ENCODE measurements at regions not wholly inside any gene's neighbourhood (a gene's known extent, or its start where the extent isn't known, plus 50 kb on each side); places are given as distances from the start of the nearest gene placed in this dataset.
"Not testable (repeated sequence)": the region's sequence is repeated elsewhere in the genome, so short reads cannot be mapped to it uniquely, and the experiment has no call there.

DNA sequence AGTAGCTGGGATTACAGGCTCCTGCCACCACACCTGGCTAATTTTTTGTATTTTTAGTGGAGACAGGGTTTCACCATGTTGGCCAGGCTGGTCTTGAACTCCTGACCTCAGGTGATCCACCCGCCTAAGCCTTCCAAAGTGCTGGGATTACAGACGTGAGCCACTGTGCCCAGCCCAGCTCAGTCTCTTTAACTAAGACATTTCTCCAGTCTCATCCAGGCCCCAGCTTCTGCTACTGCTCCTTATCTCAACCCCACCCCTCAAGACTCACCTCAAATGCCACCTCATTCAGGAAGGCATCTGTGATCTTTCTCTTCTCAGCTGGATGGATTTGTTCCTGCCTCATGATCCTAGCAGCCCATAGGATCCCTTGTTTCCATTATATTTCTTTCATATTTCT, 85.9 kb upstream of the GRAMD1B start:
- not testable (repeated sequence) for DNase-seq

DNA sequence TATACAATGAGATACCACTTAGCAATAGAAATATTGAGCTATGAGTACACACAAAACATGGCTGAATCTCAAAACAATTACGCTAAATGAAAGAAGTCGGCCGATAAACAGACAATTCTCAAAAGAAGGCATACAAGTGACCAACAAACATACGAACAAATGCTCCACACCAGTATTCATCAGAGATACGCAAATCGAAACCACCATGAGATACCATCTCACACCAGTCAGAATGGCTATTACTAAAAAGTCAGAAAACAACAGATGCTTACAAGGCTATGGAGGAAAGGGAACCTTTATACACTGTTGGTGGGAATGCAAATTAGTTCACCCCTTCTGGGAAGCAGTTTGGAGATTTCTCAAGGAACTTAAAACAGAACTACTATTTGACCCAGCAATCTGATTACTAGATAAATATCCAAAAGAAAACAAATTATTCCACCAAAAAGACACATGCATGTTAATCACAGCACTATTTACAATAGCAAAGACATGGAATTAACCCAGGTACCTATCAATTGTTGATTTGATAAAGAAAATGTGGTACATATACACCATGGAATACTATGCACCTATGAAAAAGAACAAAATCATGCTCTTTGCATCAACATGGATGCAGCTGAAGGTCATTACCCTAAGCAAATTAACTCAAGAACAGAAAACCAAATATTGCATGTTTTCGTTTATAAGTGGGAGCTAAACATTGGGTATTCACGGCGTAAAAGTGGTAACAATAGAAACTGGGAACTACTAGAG, 90.9 kb upstream of the GRAMD1B start:
- DNase-seq = no peak

DNA sequence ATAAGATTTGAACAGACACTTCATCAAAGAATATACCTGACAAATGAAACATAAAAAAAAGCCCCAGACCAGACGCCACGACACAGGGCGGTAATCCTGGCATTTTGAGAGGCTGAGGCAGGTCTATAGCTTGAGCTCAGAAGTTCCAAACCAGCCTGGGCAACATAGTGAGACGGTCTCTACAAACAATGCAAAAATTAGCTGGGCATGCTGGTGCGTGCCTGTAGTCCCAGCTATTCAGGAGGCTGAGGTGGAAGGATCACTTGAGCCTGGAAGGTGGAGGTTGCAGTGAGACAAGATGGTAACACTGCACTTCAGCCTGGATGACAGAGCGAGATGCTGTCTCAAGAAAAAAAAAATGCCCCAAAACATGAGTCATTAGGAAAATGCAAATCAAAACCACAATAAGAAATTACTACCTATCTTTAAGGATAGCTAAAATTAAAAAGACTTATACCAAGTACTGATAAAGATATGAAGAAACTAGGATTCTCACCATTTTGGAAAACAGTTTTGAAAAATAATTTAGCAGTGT, 91.7 kb upstream of the GRAMD1B start:
- DNase-seq = no peak

DNA sequence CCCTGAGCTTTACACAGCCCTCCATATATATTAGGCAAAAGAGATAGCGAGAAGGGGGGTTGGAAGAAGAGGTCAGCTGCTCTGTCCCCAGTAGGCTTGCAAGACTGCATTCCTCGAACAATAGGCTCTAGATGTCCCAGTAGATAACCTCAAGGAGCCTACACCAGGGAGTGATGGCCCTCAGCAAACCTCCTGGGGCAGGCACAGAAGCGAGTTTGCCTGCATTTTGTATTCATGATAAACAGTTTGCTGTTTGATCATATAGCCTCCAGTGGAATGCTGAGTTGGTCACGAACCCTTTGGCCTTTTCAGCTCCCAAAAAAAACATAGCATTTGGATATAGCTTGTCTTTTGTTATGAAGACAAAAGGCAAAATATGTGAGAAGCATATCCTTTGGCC, 95.1 kb upstream of the GRAMD1B start:
- DNase-seq = no peak

DNA sequence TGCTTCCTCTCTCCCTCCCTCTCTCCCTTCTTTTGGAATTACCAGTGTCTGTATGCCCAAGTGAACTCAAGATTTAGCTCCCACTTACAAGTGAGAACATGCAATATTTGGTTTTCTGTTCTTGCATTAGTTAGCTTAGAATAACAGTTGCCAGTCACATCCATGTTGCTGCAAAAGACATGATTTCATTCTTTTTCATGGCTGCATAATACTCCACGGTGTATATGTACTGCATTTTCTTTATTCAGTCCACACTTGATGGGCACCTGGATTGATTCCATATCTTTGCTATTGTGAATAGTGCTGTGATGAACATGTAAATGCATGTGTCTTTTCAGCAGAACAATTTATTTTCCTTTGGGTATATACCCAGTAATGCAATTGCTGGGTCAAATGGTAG, 97.5 kb upstream of the GRAMD1B start:
- not testable (repeated sequence) for DNase-seq

DNA sequence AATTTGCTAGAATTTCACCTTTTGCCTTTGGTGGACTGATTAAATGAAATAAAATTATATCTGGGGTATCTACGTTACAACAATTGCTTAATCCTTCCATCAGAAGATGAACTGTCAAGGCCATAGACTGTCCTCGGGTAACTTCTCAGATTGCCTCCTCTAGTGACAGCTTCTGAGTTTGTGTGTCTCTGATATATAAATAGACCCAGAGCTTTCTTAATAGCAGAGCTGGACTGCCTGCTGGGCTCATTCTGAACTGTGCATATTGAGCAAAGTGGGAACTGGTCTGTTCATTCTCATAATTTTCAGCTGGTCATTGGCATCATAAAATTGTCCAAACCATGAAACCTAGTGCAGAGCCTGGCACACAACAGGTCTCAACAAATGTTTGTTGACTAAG, 99.1 kb upstream of the GRAMD1B start:
- DNase-seq = no peak

DNA sequence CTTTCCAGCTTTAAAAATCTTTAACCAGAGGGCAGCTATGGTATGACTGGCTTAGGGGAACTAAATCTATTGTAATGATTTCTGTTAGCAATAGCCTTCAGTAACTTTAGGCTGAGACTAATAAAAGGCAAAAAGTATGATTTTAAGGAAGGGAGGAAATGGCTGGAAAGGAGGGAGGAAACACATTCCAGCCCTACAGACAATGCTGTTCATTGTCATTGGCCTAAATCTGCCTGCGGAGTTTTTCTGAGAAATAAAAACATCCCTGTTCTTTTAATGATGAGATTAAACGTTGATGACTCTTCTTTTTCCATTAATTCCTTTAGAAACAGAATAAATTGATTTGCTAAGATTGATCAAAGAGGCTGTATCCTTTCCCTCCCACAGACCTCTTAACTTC, 99.6 kb upstream of the GRAMD1B start:
- DNase-seq = no peak

DNA sequence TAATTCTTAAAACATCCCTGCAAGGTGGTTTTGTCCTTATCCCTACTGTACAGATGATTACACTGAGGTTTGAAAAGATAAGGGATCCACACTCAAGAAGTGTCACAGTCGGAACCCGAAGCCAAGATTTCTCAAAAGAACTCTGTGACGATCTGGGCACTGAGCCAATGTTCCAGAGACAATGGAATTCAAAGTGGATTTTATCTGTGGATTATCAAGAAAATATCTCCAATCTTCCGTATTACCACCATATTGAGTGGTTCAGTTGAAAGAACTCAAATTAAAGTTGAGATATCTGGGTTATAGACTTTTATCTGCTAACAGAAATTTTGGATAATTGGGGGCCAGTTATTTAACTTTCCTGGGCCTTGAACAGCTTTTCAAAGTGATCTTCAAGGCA, 100.0 kb upstream of the GRAMD1B start:
- DNase-seq = no peak

DNA sequence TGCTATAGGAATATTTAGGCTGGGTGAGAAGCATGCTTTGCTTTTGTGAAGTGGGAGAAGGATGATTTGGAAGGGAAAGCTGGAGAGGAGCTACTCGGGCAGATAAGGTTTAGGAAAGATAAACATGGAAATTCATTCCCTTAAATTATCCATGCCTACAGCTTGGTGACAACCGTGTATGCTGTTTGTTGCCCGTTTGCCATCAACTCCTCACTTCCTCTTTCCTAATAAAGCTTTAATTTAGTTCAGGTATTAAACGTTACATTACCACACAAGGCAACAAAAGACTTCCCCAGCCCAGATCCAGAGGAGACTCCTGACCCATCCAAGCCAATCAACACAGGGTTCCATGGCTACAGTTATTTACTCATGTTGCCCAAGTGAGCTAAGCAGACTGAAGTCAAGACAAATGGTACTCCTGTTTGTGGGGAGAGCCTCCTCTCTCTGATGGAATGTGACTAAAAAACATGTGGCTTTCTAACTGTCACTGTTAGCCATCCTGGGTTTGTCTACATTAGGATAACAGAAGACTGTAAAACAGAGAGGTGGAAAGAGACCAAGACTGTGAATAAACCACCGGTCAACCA, 101.7 kb upstream of the GRAMD1B start:
- DNase-seq = no peak

DNA sequence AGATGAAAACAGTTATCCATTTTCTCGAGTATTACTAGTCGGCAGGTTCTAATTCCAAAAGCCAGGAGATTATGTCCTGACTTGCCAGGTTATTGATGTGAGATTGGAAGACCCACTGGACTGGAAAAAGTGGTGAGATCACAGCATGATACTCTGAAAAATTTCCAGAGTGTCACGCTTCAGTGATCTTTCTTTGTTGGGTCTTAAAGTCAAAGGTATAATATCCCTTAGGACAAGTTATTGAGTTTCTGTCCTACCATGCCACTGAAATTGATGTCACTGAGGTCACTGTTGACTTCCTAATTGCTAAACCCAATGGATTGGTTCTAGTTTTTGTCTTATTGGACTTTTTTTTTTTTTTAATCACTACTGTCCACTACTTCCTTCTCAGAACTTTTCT, 104.5 kb upstream of the GRAMD1B start:
- DNase-seq = no peak

DNA sequence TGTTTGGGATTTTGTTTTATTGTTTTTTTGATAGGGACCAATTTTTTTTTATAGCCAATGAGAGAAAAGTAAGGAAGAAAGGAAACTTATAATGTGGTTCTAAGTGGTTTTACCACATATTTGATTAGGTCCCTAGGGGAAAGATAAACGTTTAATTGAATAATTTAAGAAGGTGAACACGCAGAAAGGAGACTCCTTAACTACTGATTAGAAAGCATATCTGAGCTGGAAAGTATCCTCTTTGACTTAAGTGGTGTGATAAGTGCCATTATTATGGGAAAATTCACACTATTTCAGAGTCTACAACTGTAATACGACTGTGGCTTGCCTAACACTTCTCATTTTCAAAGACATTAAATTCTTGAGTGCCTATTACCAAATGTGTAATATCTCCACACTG, 106.5 kb upstream of the GRAMD1B start:
- DNase-seq = no peak

DNA sequence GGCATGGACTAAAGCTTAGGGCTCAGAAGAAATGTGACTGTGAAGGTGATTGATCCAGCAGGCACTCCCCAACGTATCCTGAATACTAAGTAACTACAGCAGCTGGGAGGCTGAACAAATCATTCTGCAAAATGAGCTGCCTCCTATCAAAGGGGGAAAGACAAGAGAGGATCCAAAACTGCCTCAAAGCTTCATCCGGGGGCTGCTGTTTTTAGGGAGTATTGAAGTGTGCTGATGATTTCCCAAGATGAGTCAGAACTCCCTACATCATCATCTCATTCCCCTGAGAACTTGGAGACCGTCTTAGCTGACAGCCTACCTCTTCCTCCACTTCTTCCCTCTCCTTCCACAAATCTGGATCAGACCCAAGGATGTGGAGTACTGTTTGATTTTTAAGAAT, 108.4 kb upstream of the GRAMD1B start:
- no peak for DNase-seq

DNA sequence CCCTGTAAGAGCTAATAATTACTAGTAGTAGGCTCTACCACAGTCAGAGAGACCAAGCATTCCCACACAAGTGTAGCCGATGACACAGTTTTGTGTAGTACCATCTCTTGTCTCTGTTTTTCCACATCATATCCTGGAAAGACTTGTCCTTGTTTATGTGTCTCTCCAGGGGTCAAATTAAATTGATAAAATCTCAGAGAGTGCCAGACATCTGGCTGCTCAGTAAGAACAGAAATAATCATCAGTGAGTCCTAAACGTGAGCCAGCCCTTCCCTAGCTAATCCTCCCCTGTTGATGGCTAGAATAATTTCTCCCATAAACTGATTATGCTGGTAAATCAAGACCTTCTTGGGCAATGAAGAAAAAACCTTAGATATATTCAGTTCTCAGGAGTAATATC, 111.4 kb upstream of the GRAMD1B start:
- no peak for DNase-seq

DNA sequence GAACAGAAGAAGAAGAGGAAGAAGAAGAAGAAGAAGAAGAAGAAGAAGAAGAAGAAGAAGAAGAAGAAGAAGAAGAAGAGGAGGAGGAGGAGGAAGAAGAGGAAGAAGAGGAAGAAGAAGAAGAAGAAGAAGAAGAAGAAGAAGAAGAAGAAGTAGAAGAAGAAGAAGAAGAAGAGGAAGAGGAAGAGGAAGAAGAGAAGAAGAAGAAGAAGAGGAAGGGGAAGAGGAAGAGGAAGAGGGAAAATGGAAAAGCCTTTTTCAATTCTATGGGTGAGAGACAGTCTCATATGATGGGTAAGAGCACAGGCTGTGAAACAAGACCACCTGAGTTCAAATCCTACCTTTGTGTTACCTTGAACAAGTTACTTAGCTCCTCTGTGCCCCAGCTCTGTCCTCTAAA, 111.9 kb upstream of the GRAMD1B start:
- DNase-seq = not testable (repeated sequence)

DNA sequence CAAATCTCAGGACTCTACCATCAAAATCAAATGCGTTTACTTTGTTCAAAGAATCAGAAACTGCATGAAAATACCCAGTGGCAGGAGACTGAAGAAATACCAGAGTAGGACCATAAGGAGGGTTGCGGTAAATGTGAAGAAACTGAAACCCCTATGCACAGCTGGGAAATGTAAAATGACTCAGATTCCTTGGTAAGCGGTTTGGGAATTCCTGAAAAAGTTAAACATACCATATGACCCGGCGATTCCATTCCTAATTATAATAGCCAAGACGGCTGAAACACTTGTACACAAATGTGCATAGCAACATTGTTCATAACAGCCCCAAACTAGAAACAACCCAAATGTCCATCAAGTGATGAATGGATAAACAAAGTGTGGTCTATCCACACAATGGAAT, 114.1 kb upstream of the GRAMD1B start:
- DNase-seq = no peak

DNA sequence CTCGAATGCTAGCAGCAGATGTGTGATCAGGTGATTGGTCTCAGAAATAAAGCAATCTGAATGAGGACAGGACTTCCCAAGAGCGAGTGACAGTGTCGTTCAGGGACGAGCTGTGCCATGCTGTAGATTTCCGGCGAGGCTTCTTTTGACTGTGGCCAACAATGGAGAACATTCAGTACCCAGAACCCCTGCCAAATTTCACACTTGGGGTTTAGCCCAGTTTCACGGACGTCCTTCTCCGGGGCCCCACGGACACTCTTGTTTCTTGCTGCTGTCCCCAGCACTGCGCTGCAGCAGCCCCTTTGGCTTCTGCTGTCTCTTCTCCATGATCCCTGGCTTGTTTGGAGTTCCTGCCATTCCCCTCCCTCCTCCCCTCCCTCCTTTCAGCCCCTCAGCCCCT, 115.1 kb upstream of the GRAMD1B start:
- DNase-seq = no peak

DNA sequence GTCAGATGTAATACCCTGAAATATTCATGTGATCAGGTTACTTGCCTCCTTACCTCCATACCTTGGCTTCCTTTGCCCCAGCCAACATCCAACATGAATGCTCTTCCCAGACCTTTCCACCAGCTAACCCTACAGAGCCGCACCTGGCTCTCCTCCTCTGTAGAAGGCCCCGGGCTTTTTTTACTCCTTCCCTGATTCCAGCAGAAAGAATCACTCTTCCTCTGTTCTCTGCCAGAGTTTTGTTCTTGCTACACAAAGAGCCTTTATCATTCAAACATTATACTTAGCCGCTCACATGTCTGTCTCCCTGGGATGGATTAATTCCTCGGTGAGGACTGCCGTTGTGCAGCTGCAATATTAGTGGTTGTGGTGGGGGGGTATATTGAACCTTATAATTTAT, 116.8 kb upstream of the GRAMD1B start:
- no peak for DNase-seq

DNA sequence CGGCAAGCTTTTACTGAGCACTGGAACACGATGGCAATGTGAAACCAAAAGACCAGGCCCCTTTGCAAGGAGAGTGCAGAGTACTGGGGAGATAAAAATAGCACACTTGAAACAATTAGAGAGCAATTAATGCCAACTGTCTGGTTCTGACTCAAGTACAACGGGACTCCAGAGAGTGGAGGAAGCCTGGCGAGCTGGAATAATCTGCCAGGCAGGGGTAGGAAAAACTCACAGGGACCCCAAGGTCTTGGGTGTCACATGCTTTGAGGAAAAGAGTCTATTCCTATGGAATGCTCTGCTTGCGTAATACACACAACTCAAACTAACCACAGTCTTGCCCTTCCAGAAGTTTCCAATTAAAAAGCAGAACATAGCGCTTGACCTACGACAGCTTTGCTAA, 113.0 kb upstream of the CLMP start:
- DNase-seq = no peak

DNA sequence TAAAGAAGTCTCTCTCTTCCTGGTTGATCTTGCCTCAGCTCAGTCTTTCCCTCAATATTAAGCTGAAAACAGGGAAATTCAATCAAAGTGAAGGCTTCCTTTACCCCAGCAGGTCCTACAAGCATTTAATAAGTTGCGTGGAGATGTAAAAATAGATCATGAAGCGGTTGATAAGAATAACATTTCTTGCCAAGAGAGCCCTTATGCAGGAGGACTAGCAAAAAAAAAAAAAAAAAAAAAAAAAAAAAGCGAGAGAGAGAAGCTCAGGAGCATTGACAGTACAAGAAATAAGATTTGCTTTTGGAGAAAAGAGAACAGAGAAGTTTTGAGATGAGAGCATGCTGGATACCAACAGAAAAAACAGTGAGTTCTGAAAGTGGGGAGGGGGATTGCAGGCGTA, 112.2 kb upstream of the CLMP start:
- no peak for DNase-seq

DNA sequence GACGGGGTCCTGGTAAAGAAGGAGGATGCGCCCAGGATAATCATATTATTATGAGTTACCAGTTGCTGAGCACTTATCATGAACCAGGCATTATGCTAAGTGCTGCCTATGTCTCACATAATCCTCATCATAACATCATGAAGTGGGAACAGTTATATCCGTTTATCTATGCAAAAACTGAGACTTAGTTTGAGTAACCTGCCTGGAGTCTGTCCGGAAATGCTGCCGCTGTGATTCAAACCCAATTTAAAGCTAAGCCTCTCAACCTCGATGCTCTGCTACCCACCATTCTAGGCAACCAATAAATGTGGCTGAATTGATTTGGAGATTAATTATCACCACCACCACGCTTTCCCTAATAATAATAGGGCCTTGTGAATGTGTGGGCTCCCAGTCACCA, 111.5 kb upstream of the CLMP start:
- no peak for DNase-seq

DNA sequence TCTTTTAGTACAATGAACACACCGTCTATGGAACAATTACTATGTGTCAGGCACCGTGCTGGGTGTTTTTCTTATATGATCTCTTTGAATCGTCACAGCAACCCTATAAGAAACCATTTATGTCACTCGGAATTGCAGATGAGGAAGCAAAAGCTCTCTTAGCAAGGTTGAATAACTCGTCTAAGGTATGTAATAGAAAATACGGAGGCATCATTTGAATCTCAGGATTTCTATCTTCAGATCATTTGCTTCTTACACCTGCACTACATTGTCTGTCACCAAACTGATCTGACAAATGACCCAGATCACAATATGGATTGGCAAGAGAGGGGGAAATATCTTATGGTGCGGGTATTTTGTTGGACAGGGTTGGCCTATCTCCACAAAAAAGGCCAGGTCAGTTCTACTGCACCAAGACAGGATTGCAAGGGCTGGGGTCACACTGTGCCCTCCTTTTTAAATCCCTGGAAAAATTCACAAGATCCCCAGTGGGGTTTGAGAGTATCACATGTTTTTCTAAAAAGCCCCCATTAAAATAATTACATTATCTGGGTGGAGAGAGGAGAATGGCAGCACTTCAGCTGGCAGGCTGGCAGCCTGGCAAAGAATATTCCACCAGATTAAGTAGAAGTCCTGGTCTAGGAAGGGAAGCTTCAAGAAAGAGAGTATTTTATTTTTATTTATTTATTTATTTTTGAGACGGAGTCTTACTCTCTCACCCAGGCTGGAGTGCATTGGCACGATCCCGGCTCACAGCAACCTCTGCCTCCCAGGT, 110.7 kb upstream of the CLMP start:
- DNase-seq = no peak

DNA sequence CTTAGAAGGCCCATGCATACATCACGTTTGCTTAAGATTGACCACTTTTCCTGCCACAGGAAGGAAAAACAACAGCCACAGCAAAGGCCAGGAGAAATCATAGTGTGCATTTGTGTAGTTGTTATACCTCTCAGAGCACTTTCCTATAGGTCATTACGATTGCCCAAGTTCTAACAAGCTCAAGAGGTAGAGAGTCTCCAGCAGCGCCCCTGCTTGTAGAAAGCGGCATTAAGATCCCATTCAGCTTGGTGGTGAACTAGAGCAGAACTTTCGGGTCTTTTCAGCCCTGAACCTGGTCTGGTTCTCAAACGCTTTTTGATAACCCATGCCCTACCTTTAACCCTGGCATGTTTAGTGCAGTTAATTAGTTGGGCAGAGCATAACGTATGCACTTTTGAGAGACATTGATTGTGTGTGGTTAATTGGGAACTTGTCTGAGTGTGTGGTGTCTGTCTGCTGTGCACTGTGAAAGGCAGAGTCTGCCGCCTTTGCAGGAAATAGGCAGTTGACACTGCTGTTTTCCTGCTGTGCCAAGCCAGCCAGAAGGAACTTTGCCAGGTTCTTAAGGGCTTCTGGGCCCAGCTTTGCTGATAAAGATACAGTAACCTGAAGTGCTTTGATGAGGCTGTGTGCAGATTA, 109.9 kb upstream of the CLMP start:
- DNase-seq = no peak

DNA sequence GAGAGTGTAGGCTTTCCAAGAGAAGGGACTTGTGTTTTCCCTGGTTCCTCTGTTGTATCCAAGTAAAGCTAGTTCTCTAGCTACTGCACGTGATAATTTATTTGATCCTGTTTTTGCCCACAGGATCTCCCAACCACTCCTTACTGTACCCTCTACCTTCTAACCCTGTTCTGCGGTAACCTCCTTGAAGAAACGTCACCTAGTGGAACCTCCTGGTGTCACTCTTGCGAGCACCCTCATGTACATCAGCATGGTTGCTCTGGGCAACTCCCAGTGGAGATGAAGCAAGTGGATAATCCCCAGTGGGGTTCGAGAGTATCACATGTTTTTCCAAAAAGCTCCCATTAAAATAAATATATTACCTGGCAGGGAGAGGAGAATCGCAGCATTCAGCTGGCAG, 108.9 kb upstream of the CLMP start:
- DNase-seq = peak in 1 of 2 donors; percentile 25
